NCI-H345 treated with DMSO at 0.1 percent for 48 hours (cell line): ENCODE measurements at regions not wholly inside any gene's neighbourhood (a gene's known extent, or its start where the extent isn't known, plus 50 kb on each side); places are given as distances from the start of the nearest gene placed in this dataset.
"Not testable (repeated sequence)": the region's sequence is repeated elsewhere in the genome, so short reads cannot be mapped to it uniquely, and the experiment has no call there.

Experiments used
- DNase-seq: peaks from one replicate; lab custom pipeline; 2025; ENCODE audit not compliant: unreplicated experiment; lab: John Stamatoyannopoulos, UW

- DNase-seq = no peak
Measured at GRCh38 chr11:34830648-34831047, 85.5 kb downstream of the APIP start.

GRCh38 chr11:34830035-34830434, 86.1 kb downstream of the APIP start:
- no peak for DNase-seq

- DNase-seq = no peak
Measured at GRCh38 chr11:34827228-34827627, 89.0 kb downstream of the APIP start.

- no peak for DNase-seq
Measured at GRCh38 chr11:34826384-34826726, 89.8 kb downstream of the APIP start.

- no peak for DNase-seq
Measured at GRCh38 chr11:34825670-34826383, 90.4 kb downstream of the APIP start.

GRCh38 chr11:34825315-34825669, 90.9 kb downstream of the APIP start:
- DNase-seq = no peak

GRCh38 chr11:34824425-34824824, 91.8 kb downstream of the APIP start:
- peak; percentile 4 for DNase-seq

GRCh38 chr11:34823639-34824038, 92.5 kb downstream of the APIP start:
- DNase-seq = no peak

GRCh38 chr11:34823197-34823596, 93.0 kb downstream of the APIP start:
- no peak for DNase-seq

GRCh38 chr11:34819740-34820482, 96.3 kb downstream of the APIP start:
- DNase-seq = no peak

GRCh38 chr11:34817812-34818211, 98.4 kb downstream of the APIP start:
- DNase-seq = not testable (repeated sequence)

- DNase-seq = no peak
Measured at GRCh38 chr11:34816698-34817213, 99.4 kb downstream of the APIP start.

- DNase-seq = no peak
Measured at GRCh38 chr11:34812905-34813576, 103.1 kb downstream of the APIP start.

GRCh38 chr11:34811858-34812257, 104.3 kb downstream of the APIP start:
- no peak for DNase-seq

GRCh38 chr11:34810107-34810562, 106.0 kb downstream of the APIP start:
- no peak for DNase-seq

- DNase-seq = no peak
Measured at GRCh38 chr11:34809191-34810106, 106.7 kb downstream of the APIP start.

GRCh38 chr11:34806875-34807274, 109.3 kb downstream of the APIP start:
- DNase-seq = no peak

- DNase-seq = no peak
Measured at GRCh38 chr11:34805937-34806336, 110.2 kb downstream of the APIP start.

- DNase-seq = no peak
Measured at GRCh38 chr11:34799848-34800247, 116.3 kb downstream of the APIP start.

GRCh38 chr11:34798985-34799384, 117.2 kb downstream of the APIP start:
- DNase-seq = peak; percentile 41

GRCh38 chr11:34797497-34797896, 118.7 kb downstream of the APIP start:
- DNase-seq = not testable (repeated sequence)
